ENCODE measurements at regions not wholly inside any gene's neighbourhood (a gene's known extent, or its start where the extent isn't known, plus 50 kb on each side); places are given as distances from the start of the nearest gene placed in this dataset.

GRCh38 chr1:208298593-208299269 lies 54.5 kb upstream of the PLXNA2 start:
- intact Hi-C loops (cut with DNase I): no loop called here
- peak in 6 of 10 donors; percentile 29 to 90 (median 40) for DNase-seq

DNA sequence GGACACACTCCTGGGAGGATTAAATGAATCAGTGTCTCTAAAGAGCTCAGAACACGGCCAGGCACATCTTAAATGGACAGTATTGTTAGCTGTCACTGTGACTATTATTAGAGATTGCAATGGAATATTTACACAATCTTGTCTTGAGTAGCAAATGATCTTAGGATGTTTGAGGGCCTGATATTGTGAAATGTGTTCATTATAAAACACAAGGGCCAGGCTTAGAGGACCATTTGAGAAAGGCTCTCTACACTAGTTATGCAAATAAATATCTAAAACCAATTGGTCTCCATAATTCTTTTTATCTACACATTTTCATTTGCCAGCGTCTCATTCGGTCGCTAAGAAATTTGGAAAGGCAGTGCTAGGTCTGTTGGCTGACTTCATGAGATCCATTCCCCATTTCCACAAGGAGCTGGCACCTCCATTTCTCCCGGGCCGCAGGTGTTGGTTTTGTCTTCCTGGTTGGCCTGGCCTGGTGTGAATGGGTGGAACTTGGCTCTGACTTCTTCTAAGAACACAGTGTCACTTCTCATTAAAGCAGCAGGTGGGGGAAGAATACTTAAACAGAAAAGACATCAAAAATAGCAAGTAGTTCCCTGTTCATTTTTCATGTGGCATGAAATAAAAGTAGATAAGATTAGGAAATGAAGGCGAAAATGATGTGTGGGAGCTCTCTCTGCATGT lies 56.0 kb upstream of the PLXNA2 start:
- intact Hi-C loops (cut with DNase I): no loop called here
- no peak for DNase-seq

- DNase-seq: no peak
- intact Hi-C loops (cut with DNase I): no loop called here
Observed at GRCh38 chr1:208302699-208303238, 58.6 kb upstream of the PLXNA2 start.

GRCh38 chr1:208303743-208304712 lies 59.8 kb upstream of the PLXNA2 start:
- DNase-seq: no peak
- intact Hi-C loops (cut with DNase I): no loop called here

DNA sequence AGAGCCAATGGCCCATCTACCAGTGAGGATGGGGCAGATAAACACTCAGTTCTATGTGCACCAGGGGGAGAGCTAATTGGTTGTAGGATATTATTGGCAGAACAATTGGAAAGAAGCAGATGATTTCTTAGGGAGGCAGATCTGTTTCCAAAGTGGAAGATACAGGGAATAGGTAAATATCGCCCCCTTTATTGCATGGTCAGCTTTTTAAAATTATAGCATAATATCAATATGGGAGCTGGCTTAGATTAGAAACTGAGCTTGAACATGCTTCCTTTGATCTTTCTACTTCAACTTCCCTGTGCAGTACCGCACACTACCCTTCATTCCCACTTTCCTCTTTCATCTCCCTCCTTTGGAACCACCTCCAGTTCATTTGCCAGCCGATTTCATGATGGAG lies 64.0 kb upstream of the PLXNA2 start:
- no peak for DNase-seq
- intact Hi-C loops (cut with DNase I): no loop called here

DNA sequence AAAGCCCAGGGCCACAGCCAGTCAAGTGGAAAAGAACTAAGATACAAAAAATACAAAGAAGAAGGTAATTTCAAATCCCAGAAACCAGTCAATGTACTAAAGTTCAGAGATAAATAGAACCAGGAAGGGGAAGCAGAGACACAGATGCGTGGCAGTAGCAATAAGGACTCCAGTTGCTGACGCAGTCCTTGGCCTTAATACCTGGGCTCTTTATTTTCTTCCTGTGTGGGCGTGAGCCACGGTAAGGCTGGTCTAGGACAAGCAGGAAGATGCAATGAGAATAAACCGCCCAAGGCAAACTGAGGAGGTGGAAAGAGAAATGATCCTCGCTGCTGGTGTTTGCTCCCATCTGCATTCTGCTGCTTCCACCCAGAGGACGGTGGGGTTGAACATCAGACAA lies 65.6 kb upstream of the PLXNA2 start:
- intact Hi-C loops (cut with DNase I): no loop called here
- no peak for DNase-seq

GRCh38 chr1:208312706-208313105 lies 68.5 kb upstream of the PLXNA2 start:
- intact Hi-C loops (cut with DNase I): no loop called here
- DNase-seq: no peak

GRCh38 chr1:208314431-208314830 lies 70.2 kb upstream of the PLXNA2 start:
- intact Hi-C loops (cut with DNase I): no loop called here
- DNase-seq: no peak

- intact Hi-C loops (cut with DNase I): no loop called here
- no peak for DNase-seq
Observed at GRCh38 chr1:208318150-208318734, 74.1 kb upstream of the PLXNA2 start.

- intact Hi-C loops (cut with DNase I): no loop called here
- DNase-seq: no peak
Observed at GRCh38 chr1:208324005-208324404, 79.8 kb upstream of the PLXNA2 start.

- DNase-seq: no peak
- intact Hi-C loops (cut with DNase I): no loop called here
Observed at GRCh38 chr1:208326033-208326432, 81.8 kb upstream of the PLXNA2 start.

DNA sequence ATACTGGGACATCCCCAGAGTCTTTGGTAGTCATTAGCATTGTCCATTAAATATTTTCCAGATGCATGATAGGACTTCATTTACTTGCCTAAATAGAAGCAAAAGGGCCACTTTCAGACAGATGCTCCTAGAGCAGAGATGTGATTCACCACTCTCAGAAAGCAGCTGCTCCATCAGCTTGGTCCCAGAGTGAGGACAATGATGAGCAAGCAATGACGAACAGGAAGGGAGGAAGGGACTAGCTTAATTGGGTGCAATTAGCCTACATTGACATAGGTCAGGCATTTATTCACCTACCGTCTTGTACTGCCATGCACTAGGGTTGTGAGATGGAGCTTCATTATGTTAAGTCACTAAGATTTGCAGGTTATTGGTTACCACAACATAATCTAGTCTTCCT lies 85.1 kb upstream of the PLXNA2 start:
- intact Hi-C loops (cut with DNase I): no loop called here
- DNase-seq: no peak

DNA sequence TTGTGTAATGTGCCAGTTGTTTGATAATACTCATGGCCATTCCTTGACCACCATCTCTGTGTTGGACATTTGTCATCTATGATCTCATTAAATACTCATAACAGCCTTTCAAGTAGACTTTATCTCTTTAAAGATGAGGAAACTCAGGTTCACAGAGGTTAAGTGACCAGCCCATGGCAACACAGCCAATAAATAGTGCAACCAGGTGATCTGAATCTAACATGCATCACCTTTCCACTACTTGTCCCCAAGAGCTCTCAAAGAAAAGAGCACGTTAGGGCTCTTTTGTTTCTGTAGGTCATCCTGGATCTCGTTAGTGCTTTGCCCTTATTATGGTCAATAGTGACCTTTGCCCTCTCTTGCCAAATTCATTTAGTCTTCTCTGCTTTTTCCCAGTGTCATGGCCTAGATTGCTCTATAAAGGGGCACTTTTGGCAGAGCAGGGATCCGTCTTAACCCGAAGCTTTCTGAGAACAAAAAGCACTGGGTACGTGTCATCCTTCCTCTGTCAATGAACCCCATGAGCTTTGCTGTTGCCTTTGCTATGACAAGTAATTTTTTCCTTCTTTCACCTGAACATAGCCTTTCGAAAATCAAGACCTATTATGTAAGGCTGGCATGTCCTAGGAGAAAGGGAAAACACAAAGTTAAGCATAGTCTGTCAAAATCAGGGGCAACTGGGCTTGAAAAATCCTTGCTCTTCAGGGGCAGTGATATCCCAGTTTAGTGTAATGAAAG lies 88.0 kb upstream of the PLXNA2 start:
- intact Hi-C loops (cut with DNase I): no loop called here

DNA sequence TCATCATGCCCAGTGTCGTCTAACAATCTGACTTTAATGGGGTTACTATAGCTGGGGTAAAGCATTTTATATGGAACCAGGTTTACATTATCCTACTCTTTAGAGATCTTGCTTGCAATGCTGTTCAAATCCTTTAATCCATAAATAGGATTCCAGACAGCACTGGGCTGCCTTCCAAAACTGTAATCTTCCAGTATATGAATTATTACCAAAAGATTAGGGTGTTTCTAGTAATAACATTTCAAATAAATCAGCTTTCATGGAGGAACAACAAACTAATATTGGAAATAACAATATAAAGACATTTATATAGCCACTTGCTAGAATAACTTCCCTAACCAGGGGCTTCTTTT lies 88.6 kb upstream of the PLXNA2 start:
- no peak for DNase-seq
- intact Hi-C loops (cut with DNase I): no loop called here

More for the DNA sequence above, 88.0 kb upstream of the PLXNA2 start:
- DNase-seq: no peak

DNA sequence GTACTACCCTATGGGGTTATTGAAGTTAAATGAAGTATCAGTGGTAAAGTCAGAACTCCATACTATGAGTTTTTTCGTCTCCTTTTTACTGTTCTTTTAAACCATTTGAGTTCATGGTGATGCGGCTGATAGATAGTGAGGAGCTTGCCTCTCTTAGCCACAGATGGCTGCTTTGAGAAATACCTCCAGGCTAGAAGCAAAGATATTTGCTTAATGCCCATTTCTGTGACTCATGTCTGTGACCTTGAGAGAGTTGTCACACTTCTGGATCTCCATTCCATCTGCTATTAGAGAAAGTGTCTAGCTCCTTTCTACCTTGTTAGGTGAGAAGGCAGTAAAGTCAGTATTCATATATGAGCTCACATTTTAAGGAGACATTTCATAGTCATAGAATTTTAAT lies 89.5 kb upstream of the PLXNA2 start:
- DNase-seq: no peak
- intact Hi-C loops (cut with DNase I): no loop called here

GRCh38 chr1:208335371-208336136 lies 91.4 kb upstream of the PLXNA2 start:
- intact Hi-C loops (cut with DNase I): no loop called here
- no peak for DNase-seq

GRCh38 chr1:208336137-208336518 lies 91.9 kb upstream of the PLXNA2 start:
- intact Hi-C loops (cut with DNase I): no loop called here
- DNase-seq: no peak

- DNase-seq: no peak
- intact Hi-C loops (cut with DNase I): no loop called here
Observed at GRCh38 chr1:208339911-208340310, 95.7 kb upstream of the PLXNA2 start.

DNA sequence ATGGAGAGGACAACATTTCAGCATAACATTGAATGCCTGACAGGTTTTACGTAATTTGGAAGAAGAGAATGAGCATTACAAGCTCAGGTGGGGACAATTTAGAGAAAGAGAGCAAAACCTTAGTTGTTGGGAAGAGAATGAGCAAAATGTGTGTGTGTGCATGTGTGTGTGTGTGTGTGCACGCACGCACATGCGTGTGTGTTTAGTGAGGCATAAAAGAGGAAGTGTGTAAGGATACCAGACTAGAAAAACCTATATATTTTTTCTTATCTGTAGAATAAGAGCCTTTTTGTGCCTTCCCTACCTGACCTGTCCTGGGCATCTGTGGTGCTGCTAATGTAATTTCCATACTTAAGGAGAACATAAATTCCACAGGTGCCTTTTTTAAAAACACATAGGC lies 99.0 kb upstream of the PLXNA2 start:
- intact Hi-C loops (cut with DNase I): no loop called here
- DNase-seq: no peak

Measured in posterior cingulate gyrus (tissue), 11 donors.